Spleen (tissue), 7 donors: ENCODE measurements at regions not wholly inside any gene's neighbourhood (a gene's known extent, or its start where the extent isn't known, plus 50 kb on each side); places are given as distances from the start of the nearest gene placed in this dataset.

ENCODE experiments used
- CTCF ChIP-seq, 11 experiments: fragments of 200-600 bp in 7 of 11; fragments of 450-650 bp in 4 of 11; sonication (generic) in 4 of 11; IDR thresholded peaks in 8 of 11; conservative IDR thresholded peaks in 3 of 11; 1 replicate in 7 of 11; 2 replicates in 4 of 11; pipeline versions ENCODE4 v1.4.0 to v1.8.0; 2016 to 2021; ENCODE audit warnings: antibody characterized with exemption in 11 of 11, inconsistent platforms in 4 of 11, mild to moderate bottlenecking in 1 of 11
- POLR2A ChIP-seq, 3 donors: fragments of 450-650 bp; IDR thresholded peaks; one replicate each; pipeline ENCODE4 v1.5.1; 2017; ENCODE audit warnings: antibody characterized with exemption in 3 of 3, mild to moderate bottlenecking in 1 of 3
- POLR2AphosphoS5 ChIP-seq, 3 donors: sonication (generic); formaldehyde crosslinking; IDR thresholded peaks; one replicate each; pipeline ENCODE4 v1.5.1; 2017; ENCODE audit warnings: antibody characterized with exemption in 3 of 3
- donor health status: DM: no; HTN: no; CAD: no; lungs with moderate emphysema.
- donor health status: DM: no; HTN: no; CAD: no.
- donor health status: DM: no; HTN: no; CAD: no.

DNA sequence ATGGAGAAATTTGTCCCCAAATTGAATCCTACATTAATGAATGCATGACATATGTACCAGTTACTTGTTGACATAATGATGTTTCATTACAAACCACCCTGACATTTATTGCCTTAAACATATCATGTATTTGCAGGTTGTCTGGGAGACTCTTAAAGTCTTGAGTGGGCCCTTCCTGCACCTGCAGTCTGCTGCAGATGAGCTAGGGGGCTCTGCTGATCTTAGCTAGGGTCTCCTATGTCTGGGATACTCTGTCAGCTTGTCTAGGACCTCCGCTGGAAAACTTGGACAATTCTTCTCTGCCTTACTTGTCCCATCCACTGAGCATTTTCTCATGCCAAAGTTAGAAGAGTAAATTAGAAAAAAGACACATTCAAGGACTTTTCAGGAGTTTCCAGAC, 581.6 kb downstream of the HAO1 start:
- TF ChIP-seq CTCF (IDR thresholded peaks at IDR 0.05 in 8 of 11, conservative IDR thresholded peaks at IDR 0.05 in 3 of 11): no peak
- TF ChIP-seq POLR2A (IDR thresholded peaks at IDR 0.05): no peak
- TF ChIP-seq POLR2AphosphoS5 (IDR thresholded peaks at IDR 0.05): no peak
